GM23338 (cell line): ENCODE measurements at regions not wholly inside any gene's neighbourhood (a gene's known extent, or its start where the extent isn't known, plus 50 kb on each side); places are given as distances from the start of the nearest gene placed in this dataset.

Source experiments
- ATAC-seq: fragments of 200-7000 bp; cut with Tn5 transposase; 3 replicates; pipeline ENCODE4 v1.9.1; 2020
- DNase-seq: peaks from one replicate; pipeline ENCODE4 v3.0.0-alpha.2; 2015; ENCODE audit warnings: low spot score
- H2AFZ ChIP-seq: fragments of 200-600 bp; sonication (generic); 2 replicates; pipeline ENCODE4 v1.8.0; 2016; ENCODE audit warnings: antibody characterized with exemption, mild to moderate bottlenecking, moderate library complexity
- H3F3A ChIP-seq: fragments of 200-600 bp; sonication (generic); replicated peaks from 2 replicates; pipeline ENCODE4 v1.8.0; 2017; ENCODE audit warnings: antibody characterized with exemption, mixed run types, low read depth
- H3K27ac ChIP-seq: fragments of 200-600 bp; sonication (generic); 2 replicates; pipeline ENCODE4 v1.6.1; 2016; ENCODE audit warnings: low read depth
- H3K27me3 ChIP-seq: fragments of 200-600 bp; sonication (generic); 2 replicates; pipeline ENCODE4 v1.8.0; 2016; ENCODE audit warnings: mild to moderate bottlenecking, mixed run types, moderate library complexity; ENCODE audit not compliant: insufficient read depth
- H3K36me3 ChIP-seq: fragments of 200-600 bp; sonication (generic); 2 replicates; pipeline ENCODE4 v1.8.0; 2016; ENCODE audit warnings: mild to moderate bottlenecking; ENCODE audit not compliant: insufficient read depth
- H3K4me1 ChIP-seq: fragments of 200-600 bp; sonication (generic); 2 replicates; pipeline ENCODE4 v1.8.0; 2016; ENCODE audit warnings: mild to moderate bottlenecking, moderate library complexity; ENCODE audit not compliant: insufficient read depth
- H3K4me2 ChIP-seq: fragments of 200-600 bp; sonication (generic); 2 replicates; pipeline ENCODE4 v1.7.1; 2017; ENCODE audit warnings: mixed run types
- H3K4me3 ChIP-seq: fragments of 200-600 bp; sonication (generic); 2 replicates; pipeline ENCODE4 v1.6.1; 2016; ENCODE audit warnings: mixed run types
- H3K79me2 ChIP-seq: fragments of 200-600 bp; sonication (generic); replicated peaks from 2 replicates; pipeline ENCODE4 v1.8.0; 2017; ENCODE audit warnings: mild to moderate bottlenecking; ENCODE audit not compliant: insufficient read depth
- H3K9me2 ChIP-seq: fragments of 200-600 bp; sonication (generic); 2 replicates; pipeline ENCODE4 v1.8.0; 2017; ENCODE audit not compliant: insufficient read depth
- H4K20me1 ChIP-seq: fragments of 200-600 bp; sonication (generic); replicated peaks from 2 replicates; pipeline ENCODE4 v1.8.0; 2017; ENCODE audit warnings: mild to moderate bottlenecking; ENCODE audit not compliant: insufficient read depth
- H3K27ac Mint-ChIP-seq: 2 replicates; pipeline ENCODE4 v1.8.0; 2020; ENCODE audit warnings: inconsistent platforms, mild to moderate bottlenecking, moderate library complexity, mixed read lengths
- H3K27me3 Mint-ChIP-seq: 3 replicates; pipeline ENCODE4 v1.8.0; 2022; ENCODE audit warnings: low read depth, mild to moderate bottlenecking, moderate library complexity, mixed read lengths, inconsistent platforms; ENCODE audit not compliant: insufficient read depth, poor library complexity
- H3K36me3 Mint-ChIP-seq: 3 replicates; pipeline ENCODE4 v1.8.0; 2021; ENCODE audit warnings: low read depth, mild to moderate bottlenecking, inconsistent platforms, moderate library complexity, mixed read lengths
- H3K4me1 Mint-ChIP-seq: 3 replicates; pipeline ENCODE4 v1.8.0; 2020; ENCODE audit warnings: mild to moderate bottlenecking, inconsistent platforms, mixed read lengths
- H3K4me3 Mint-ChIP-seq: 3 replicates; pipeline ENCODE4 v1.8.0; 2021; ENCODE audit warnings: moderate library complexity, mild to moderate bottlenecking, inconsistent platforms, mixed read lengths
- H3K9me3 Mint-ChIP-seq: 3 replicates; pipeline ENCODE4 v1.8.0; 2020; ENCODE audit warnings: moderate library complexity, mild to moderate bottlenecking, inconsistent platforms, mixed read lengths
- EZH2 ChIP-seq: fragments of 200-600 bp; sonication (generic); IDR thresholded peaks from one replicate; pipeline ENCODE4 v1.8.0; 2017; ENCODE audit warnings: antibody characterized with exemption, mild to moderate bottlenecking, low read depth; ENCODE audit not compliant: unreplicated experiment
- NANOG ChIP-seq: IDR thresholded peaks from 2 replicates; pipeline ENCODE4 v1.6.1; 2016; ENCODE audit warnings: antibody characterized with exemption, borderline replicate concordance
- REST ChIP-seq: IDR thresholded peaks from one replicate; pipeline ENCODE4 v1.6.1; 2018; ENCODE audit warnings: antibody characterized with exemption; ENCODE audit not compliant: unreplicated experiment
- ZNF114 ChIP-seq: fragments of 250-450 bp; sonication (Bioruptor Pico); IDR thresholded peaks from 2 replicates; pipeline ENCODE4 v1.5.0; 2020; ENCODE audit warnings: mild to moderate bottlenecking, moderate library complexity
- TF ChIP-seq, protein P1 (sequence below): fragments of 250-450 bp; sonication (Bioruptor Pico); IDR thresholded peaks from 2 replicates; pipeline ENCODE4 v1.5.0; 2020; ENCODE audit warnings: mild to moderate bottlenecking, moderate library complexity
- TF ChIP-seq, protein P2 (sequence below): IDR thresholded peaks from 2 replicates; pipeline ENCODE4 v1.6.1; 2016; ENCODE audit warnings: antibody characterized with exemption

GRCh38 chr1:213397638-213398037 lies 346.6 kb downstream of the RPS6KC1 start (continued):
- TF ChIP-seq, protein P1, sequence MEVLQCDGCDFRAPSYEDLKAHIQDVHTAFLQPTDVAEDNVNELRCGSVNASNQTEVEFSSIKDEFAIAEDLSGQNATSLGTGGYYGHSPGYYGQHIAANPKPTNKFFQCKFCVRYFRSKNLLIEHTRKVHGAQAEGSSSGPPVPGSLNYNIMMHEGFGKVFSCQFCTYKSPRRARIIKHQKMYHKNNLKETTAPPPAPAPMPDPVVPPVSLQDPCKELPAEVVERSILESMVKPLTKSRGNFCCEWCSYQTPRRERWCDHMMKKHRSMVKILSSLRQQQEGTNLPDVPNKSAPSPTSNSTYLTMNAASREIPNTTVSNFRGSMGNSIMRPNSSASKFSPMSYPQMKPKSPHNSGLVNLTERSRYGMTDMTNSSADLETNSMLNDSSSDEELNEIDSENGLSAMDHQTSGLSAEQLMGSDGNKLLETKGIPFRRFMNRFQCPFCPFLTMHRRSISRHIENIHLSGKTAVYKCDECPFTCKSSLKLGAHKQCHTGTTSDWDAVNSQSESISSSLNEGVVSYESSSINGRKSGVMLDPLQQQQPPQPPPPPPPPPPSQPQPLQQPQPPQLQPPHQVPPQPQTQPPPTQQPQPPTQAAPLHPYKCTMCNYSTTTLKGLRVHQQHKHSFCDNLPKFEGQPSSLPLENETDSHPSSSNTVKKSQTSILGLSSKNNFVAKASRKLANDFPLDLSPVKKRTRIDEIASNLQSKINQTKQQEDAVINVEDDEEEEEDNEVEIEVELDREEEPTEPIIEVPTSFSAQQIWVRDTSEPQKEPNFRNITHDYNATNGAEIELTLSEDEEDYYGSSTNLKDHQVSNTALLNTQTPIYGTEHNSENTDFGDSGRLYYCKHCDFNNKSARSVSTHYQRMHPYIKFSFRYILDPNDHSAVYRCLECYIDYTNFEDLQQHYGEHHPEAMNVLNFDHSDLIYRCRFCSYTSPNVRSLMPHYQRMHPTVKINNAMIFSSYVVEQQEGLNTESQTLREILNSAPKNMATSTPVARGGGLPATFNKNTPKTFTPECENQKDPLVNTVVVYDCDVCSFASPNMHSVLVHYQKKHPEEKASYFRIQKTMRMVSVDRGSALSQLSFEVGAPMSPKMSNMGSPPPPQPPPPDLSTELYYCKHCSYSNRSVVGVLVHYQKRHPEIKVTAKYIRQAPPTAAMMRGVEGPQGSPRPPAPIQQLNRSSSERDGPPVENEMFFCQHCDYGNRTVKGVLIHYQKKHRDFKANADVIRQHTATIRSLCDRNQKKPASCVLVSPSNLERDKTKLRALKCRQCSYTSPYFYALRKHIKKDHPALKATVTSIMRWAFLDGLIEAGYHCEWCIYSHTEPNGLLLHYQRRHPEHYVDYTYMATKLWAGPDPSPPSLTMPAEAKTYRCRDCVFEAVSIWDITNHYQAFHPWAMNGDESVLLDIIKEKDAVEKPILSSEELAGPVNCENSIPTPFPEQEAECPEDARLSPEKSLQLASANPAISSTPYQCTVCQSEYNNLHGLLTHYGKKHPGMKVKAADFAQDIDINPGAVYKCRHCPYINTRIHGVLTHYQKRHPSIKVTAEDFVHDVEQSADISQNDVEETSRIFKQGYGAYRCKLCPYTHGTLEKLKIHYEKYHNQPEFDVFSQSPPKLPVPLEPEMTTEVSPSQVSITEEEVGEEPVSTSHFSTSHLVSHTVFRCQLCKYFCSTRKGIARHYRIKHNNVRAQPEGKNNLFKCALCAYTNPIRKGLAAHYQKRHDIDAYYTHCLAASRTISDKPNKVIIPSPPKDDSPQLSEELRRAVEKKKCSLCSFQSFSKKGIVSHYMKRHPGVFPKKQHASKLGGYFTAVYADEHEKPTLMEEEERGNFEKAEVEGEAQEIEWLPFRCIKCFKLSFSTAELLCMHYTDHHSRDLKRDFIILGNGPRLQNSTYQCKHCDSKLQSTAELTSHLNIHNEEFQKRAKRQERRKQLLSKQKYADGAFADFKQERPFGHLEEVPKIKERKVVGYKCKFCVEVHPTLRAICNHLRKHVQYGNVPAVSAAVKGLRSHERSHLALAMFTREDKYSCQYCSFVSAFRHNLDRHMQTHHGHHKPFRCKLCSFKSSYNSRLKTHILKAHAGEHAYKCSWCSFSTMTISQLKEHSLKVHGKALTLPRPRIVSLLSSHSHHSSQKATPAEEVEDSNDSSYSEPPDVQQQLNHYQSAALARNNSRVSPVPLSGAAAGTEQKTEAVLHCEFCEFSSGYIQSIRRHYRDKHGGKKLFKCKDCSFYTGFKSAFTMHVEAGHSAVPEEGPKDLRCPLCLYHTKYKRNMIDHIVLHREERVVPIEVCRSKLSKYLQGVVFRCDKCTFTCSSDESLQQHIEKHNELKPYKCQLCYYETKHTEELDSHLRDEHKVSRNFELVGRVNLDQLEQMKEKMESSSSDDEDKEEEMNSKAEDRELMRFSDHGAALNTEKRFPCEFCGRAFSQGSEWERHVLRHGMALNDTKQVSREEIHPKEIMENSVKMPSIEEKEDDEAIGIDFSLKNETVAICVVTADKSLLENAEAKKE = no peak
- no peak for TF ChIP-seq ZNF114 (CRISPR knock-in tag)
- TF ChIP-seq, protein P2, sequence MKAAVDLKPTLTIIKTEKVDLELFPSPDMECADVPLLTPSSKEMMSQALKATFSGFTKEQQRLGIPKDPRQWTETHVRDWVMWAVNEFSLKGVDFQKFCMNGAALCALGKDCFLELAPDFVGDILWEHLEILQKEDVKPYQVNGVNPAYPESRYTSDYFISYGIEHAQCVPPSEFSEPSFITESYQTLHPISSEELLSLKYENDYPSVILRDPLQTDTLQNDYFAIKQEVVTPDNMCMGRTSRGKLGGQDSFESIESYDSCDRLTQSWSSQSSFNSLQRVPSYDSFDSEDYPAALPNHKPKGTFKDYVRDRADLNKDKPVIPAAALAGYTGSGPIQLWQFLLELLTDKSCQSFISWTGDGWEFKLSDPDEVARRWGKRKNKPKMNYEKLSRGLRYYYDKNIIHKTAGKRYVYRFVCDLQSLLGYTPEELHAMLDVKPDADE = no peak
- TF ChIP-seq EZH2 = no peak

DNA sequence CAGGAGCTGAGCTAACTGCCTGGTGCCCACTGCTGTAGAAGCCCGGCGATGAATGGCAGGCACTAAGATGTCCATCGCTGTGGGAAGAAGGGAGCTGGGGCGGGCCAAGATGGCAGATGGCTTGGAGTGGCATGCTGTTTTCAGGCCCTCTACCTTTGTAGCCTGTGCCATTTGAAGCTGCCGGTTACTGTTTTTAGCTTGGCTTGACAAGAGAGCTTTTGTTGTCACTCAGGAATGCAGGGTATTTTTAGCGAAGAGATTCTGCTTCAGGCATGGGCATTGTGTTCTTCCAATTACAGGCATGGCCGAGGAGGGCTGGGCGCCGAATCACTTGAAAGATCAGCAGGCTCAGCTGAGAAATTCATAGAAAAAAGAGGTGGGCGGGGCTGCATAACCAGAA lies 348.7 kb downstream of the RPS6KC1 start:
- H3K27me3 ChIP-seq = no peaks in the 10 kb centered on the region
- no peaks in the 10 kb centered on the region for H3F3A ChIP-seq
- H2AFZ ChIP-seq = peak overlapping the region; percentile 66
- H3K36me3 ChIP-seq = no peaks in the 10 kb centered on the region
- DNase-seq = peak; percentile 46
- H3K36me3 Mint-ChIP-seq = no peaks in the 10 kb centered on the region
- peaks cover 4% of the 10 kb centered on the region for H3K27me3 Mint-ChIP-seq
- ATAC-seq = peak; percentile 63
- H4K20me1 ChIP-seq = no peaks in the 10 kb centered on the region
- no peak overlapping the region for H3K4me2 ChIP-seq
- peaks cover 17% of the 10 kb centered on the region for H3K9me2 ChIP-seq
- no peaks in the 10 kb centered on the region for H3K4me1 Mint-ChIP-seq
- no peaks in the 10 kb centered on the region for H3K4me1 ChIP-seq
- H3K9me3 Mint-ChIP-seq = no peaks in the 10 kb centered on the region
- no peaks in the 10 kb centered on the region for H3K79me2 ChIP-seq
- H3K4me3 Mint-ChIP-seq = no peak overlapping the region
- H3K27ac Mint-ChIP-seq = no peak overlapping the region
- no peak overlapping the region for H3K27ac ChIP-seq
- H3K4me3 ChIP-seq = no peak overlapping the region
- TF ChIP-seq NANOG = no peak
- no peak for TF ChIP-seq REST
